Astrocyte of the cerebellum (primary cell): ENCODE measurements at regions not wholly inside any gene's neighbourhood (a gene's known extent, or its start where the extent isn't known, plus 50 kb on each side); places are given as distances from the start of the nearest gene placed in this dataset.

ENCODE experiments used
- DNase-seq: peaks from one replicate; pipeline ENCODE4 v3.0.0-alpha.2; 2011; ENCODE audit warnings: low read depth
- H3K4me3 ChIP-seq: 2 replicates; pipeline ENCODE4 v1.5.1; 2011; ENCODE audit warnings: mild to moderate bottlenecking, low read depth, low read length, moderate library complexity
- CTCF ChIP-seq: IDR thresholded peaks from 2 replicates; pipeline ENCODE4 v1.5.1; 2012; ENCODE audit warnings: low read length, low read depth, moderate library complexity, mild to moderate bottlenecking; ENCODE audit errors: missing control alignments
- in situ Hi-C: cut with HindIII; loops from 2 replicates; pipeline ENCODE4 v1.10.0; 2017; ENCODE audit warnings: low sequenced_read_pairs

- no peak for TF ChIP-seq CTCF
- H3K4me3 ChIP-seq = no peak overlapping the region
- DNase-seq = no peak
- in situ Hi-C loops = no loop called here
Measured at GRCh38 chr4:37771771-37772170, 54.7 kb upstream of the PGM2 start.

- H3K4me3 ChIP-seq = no peak overlapping the region
- no peak for TF ChIP-seq CTCF
- peak; percentile 90 for DNase-seq
- in situ Hi-C loops = no loop called here
Measured at GRCh38 chr4:37770016-37770415, 56.5 kb upstream of the PGM2 start.

- in situ Hi-C loops = no loop called here
- DNase-seq = no peak
- TF ChIP-seq CTCF = no peak
- no peak overlapping the region for H3K4me3 ChIP-seq
Measured at GRCh38 chr4:37769391-37769989, 57.0 kb upstream of the PGM2 start.

- no peak for TF ChIP-seq CTCF
- in situ Hi-C loops = no loop called here
- no peak for DNase-seq
Measured at GRCh38 chr4:37767546-37767945, 58.9 kb upstream of the PGM2 start.

GRCh38 chr4:37767019-37767418 lies 59.5 kb upstream of the PGM2 start:
- DNase-seq = no peak
- no peak overlapping the region for H3K4me3 ChIP-seq
- TF ChIP-seq CTCF = no peak
- in situ Hi-C loops = no loop called here

More at GRCh38 chr4:37767546-37767945, 58.9 kb upstream of the PGM2 start:
- H3K4me3 ChIP-seq = no peak overlapping the region

GRCh38 chr4:37765741-37766140 lies 60.7 kb upstream of the PGM2 start:
- no peak for DNase-seq
- no peak for TF ChIP-seq CTCF
- H3K4me3 ChIP-seq = no peak overlapping the region
- in situ Hi-C loops = no loop called here

GRCh38 chr4:37763831-37764230 lies 62.7 kb upstream of the PGM2 start:
- no peak for DNase-seq
- TF ChIP-seq CTCF = no peak
- H3K4me3 ChIP-seq = no peak overlapping the region
- in situ Hi-C loops = no loop called here
